GM11168 (cell line): ENCODE measurements at regions not wholly inside any gene's neighbourhood (a gene's known extent, or its start where the extent isn't known, plus 50 kb on each side); places are given as distances from the start of the nearest gene placed in this dataset.
"Not testable (repeated sequence)": the region's sequence is repeated elsewhere in the genome, so short reads cannot be mapped to it uniquely, and the experiment has no call there.

ENCODE experiments used
- in situ Hi-C: fragments of 300-500 bp; cut with MboI; formaldehyde crosslinking; loops from one replicate; pipeline ENCODE4 v1.12.0; 2022; ENCODE audit warnings: low sequenced_read_pairs; ENCODE audit not compliant: unreplicated experiment

DNA sequence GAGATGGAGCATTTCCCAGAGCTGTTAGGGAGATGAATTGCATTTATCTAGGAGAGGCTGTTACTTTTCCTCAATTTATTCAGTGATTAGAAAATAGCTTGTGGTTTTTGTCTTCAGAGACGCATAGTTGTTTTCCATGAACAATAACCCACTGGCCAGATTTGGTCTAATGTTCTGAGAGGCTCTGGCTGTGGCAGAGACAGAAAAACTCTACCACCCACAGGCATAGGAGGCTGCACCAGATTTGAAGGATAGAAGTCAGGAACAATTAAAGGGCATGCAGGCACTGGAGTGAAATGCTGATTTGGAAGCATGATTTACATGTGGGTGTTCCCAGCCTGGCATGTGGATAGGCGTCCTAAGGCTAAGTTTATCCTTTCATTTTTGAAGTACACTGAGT lies 143.5 kb downstream of the NFKBIZ start:
- in situ Hi-C loops = no loop called here

- in situ Hi-C loops = no loop called here
Measured at GRCh38 chr3:101994386-101994785, 145.1 kb downstream of the NFKBIZ start.

GRCh38 chr3:101995371-101996046 lies 146.2 kb downstream of the NFKBIZ start:
- in situ Hi-C loops = no loop called here

DNA sequence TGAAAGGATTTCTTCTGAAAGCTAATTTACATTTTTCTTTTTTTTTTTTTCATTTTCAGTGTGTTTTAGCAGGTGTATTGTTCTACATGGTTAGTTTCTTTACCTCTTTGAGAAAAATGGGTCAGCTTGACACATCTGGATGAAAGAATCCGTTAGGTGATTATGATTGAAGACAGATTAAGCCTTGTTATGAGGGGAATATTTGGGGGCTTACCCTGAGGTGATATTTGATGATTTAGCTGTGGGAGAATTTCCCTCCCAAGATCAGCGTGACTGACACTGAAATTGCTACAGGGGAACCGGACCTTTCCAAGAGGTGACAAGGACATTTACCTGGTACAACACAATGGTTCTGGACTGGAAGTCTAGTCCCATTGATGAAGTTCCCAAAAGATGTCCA lies 147.5 kb downstream of the NFKBIZ start:
- in situ Hi-C loops = no loop called here

GRCh38 chr3:101998256-101998926 lies 149.1 kb downstream of the NFKBIZ start:
- in situ Hi-C loops = no loop called here

GRCh38 chr3:101999177-101999779 lies 150.0 kb downstream of the NFKBIZ start:
- in situ Hi-C loops = no loop called here

- in situ Hi-C loops = no loop called here
Measured at GRCh38 chr3:102000620-102001209, 151.4 kb downstream of the NFKBIZ start.

- in situ Hi-C loops = no loop called here
Measured at GRCh38 chr3:102002056-102002455, 152.7 kb downstream of the NFKBIZ start.

DNA sequence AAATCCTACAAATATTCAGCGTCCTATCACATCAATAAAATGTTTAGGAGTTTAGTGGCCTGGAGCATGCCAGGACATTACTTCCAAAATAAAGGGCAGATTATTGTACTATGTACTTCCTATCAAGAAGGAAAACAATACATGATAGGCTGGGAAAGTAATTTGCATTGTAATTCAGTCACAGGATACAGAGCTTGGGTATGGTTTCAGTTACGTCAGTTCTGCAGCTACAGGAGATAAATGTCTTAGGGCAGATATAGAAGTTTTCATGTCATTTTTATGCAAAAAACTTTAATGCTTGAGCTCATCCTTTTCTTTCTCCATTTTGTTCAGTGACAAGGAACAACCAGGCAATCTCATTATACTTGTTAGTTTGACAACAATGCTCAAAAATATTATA lies 155.2 kb downstream of the NFKBIZ start:
- in situ Hi-C loops = no loop called here

GRCh38 chr3:102005551-102005950 lies 156.2 kb downstream of the NFKBIZ start:
- in situ Hi-C loops = no loop called here

- in situ Hi-C loops = no loop called here
Measured at GRCh38 chr3:102006812-102007485, 157.6 kb downstream of the NFKBIZ start.

DNA sequence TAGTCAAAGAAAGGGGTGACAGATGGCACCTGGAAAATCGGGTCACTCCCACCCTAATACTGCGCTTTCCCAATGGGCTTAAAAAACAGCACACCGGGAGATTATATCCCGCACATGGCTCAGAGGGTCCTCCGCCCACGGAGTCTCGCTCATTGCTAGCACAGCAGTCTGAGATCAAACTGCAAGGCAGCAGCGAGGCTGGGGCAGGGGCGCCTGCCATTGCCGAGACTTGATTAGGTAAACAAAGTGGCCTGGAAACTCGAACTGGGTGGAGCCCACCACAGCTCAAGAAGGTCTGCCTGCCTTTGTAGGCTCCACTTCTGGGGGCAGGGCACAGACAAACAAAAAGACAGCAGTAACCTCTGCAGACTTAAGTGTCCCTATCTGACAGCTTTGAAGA lies 159.1 kb downstream of the NFKBIZ start:
- in situ Hi-C loops = not testable (repeated sequence)

DNA sequence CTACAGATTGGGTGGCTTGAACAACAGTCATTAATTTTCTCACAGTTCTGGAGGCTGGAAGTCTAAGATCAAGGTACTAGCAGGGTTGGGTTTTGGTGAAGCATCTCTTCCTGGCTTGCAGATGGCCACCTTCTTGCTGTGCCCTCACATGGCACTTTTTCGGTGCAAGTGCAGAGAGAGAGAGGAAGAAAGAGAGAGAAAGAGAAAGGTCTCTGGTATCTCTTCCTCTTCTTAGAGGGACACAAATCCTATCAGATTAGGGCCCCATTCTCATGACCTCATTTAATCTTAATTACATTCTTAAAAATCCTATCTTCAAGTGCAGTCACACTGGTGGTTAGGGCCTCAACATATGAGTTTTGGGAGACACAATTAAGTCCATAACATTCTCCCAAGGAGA lies 167.1 kb downstream of the NFKBIZ start:
- in situ Hi-C loops = no loop called here

DNA sequence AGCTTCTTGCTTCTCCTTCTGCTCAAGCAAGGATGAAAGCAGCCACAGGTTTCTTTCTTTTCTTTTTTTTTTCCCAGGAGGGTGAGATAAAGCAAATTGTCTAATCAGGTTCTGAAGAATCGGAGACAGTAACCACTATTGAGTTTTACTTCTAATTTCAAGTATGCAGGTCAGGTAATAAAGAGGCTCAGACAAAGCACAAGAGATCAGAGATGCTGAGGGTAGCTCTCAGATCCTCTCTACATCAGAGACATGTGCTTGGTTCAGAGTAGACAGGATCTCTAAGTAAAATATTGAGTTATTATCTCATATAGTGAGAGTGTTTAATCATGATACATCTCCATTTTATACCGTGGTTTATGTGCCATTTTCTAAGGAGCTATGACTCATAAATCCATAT lies 168.5 kb downstream of the NFKBIZ start:
- in situ Hi-C loops = no loop called here

- in situ Hi-C loops = no loop called here
Measured at GRCh38 chr3:102018551-102018950, 169.2 kb downstream of the NFKBIZ start.

- in situ Hi-C loops = no loop called here
Measured at GRCh38 chr3:102020735-102021134, 171.4 kb downstream of the NFKBIZ start.

DNA sequence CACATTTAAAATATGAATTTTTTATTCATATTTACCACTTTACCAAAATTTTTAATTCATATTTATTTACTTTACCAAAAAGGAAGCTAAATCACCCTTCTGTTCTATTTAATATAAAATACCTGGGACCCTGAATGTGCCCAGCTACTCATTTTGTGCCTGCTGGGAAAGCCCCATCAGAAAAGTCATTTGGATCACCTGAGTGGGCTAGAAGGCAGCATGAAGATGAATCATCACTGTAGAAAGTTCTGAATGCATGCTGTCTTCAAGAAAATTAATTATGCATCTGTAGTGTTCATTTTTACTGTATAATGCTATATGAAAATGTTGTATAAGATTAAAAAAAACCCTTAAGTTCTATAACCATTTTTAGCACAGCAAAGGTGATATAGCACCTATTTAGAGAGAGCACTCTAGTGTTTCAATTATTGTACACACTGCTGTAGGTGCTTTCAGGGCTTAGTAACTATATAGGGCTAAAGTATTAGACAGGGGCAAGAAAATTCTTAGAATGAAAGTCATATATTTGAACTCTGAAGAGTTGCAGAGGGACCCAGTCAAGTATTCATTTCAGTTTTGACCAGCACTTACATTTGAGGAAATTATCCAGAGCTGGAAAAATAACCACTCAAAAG lies 175.1 kb downstream of the NFKBIZ start:
- in situ Hi-C loops = no loop called here

- in situ Hi-C loops = no loop called here
Measured at GRCh38 chr3:102025606-102026270, 176.4 kb downstream of the NFKBIZ start.

GRCh38 chr3:102026656-102027055 lies 177.3 kb downstream of the NFKBIZ start:
- in situ Hi-C loops = no loop called here

DNA sequence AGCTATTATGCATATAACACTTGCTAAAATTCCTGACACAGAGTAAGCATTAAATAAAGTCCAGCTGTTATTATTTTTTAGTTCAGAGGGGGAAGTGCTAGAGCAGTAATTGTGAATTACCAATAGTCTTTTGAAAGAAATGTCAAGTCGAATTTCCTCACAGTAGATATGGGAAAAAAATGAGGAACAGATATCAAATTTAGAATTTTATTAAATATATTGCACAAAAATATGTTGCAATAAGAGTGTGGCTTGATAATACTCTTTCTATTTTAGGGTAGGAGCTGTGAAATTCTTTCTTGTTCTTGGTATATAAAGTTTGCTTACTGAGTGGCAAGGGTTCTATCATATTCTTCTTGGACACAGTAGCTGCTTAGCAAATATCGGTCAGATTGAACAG lies 181.3 kb downstream of the NFKBIZ start:
- in situ Hi-C loops = no loop called here
